ENCODE measurements at regions not wholly inside any gene's neighbourhood (a gene's known extent, or its start where the extent isn't known, plus 50 kb on each side); places are given as distances from the start of the nearest gene placed in this dataset.
"Not testable (repeated sequence)": the region's sequence is repeated elsewhere in the genome, so short reads cannot be mapped to it uniquely, and the experiment has no call there.

DNA sequence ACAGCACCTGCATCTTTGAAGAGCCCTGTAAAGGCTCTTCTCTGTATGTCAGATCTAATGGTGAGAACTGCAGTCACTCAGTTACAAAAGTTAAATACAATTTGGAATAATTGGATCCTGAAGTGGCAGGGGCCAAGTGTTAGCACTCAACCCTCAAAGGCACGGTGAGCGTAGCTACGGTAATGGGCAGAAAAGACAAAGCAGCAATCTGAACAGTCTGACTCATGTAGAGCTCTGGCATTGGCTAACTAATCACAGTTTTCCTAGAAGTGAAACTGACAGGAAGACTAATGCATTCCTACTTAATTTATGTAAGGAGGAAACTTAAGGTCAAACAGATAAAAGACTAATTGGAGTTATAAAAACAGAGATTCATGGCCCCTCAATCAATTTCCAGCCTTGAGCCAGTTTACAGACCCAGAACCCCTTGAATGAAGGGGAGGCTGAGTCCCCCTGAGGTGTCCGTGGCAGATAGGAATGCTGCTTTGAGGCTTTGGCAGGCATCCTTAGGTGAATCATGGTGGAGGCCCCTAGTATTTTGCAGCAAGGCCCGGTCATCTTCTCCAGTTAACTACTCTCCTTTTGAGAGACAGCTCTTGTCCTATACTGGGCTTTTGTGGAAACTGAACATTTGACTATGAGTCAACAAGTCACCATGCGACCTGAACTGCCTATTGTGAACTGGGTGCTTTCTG, 450.7 kb downstream of the ZNF33B start:
- not testable (repeated sequence) for TF ChIP-seq CTCF (conservative IDR thresholded peaks at IDR 0.05); ZFX (IDR thresholded peaks at IDR 0.05)

All from C4-2B (cell line).